GM19452 (cell line): ENCODE measurements at regions not wholly inside any gene's neighbourhood (a gene's known extent, or its start where the extent isn't known, plus 50 kb on each side); places are given as distances from the start of the nearest gene placed in this dataset.
"Not testable (repeated sequence)": the region's sequence is repeated elsewhere in the genome, so short reads cannot be mapped to it uniquely, and the experiment has no call there.

Experiments used
- ATAC-seq: cut with Tn5 transposase; IDR thresholded peaks from one replicate; pipeline ENCODE4 v1.9.1; 2021; ENCODE audit not compliant: unreplicated experiment

DNA sequence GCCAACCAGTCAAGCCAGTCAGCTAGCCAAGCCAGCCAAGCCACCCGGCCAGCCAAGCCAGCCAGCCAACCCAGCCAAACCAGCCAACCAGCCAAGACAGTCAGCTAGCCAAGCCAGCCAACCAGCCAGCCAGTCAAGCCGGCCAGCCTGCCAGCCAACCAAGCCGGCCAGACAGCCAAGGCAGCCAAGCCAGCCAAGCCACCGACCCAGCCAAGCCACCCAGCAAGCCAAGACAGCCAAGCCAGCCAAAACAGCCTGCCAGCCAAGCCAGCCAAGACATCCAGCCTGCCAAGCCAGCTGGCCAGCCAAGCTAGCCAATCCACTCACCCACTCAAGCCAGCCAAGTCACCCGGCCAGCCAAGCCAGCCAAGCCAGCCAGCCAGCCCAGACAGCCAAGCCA lies 1599.2 kb downstream of the RPIA start:
- not testable (repeated sequence) for ATAC-seq

DNA sequence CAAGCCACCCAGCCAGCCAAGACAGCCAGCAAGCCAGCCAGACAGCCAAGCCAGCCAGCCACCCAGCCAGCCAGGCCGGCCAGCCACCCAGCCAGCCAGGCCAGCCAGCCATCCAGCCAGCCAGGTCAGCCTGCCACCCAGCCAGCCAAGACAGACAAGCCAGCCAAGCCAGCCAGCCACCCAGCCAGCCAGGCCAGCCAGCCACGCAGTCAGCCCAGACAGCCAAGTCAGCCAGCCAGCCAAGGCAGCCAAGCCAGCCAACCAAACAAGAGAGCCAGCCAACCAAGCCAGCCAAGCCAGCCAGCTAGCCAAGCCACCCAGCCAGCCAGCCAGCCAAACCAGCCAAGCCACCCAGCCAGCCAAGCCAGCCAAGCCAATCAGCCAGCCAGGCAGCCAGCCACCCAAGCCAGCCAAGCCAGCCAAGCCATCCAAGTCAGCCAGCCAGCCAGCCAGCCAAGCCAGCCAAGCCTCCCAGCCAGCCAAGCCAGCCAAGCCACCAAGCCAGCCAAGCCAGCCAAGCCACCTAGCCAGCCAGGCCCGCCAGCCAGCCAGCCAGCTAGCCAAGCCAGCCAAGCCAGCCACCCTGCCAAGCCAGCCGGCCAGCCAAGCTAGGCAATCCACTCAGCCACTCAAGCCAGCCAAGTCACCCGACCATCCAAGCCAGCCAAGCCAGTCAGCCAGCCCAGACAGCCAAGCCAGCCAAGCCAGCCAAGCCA lies 1599.9 kb downstream of the RPIA start:
- ATAC-seq = not testable (repeated sequence)

DNA sequence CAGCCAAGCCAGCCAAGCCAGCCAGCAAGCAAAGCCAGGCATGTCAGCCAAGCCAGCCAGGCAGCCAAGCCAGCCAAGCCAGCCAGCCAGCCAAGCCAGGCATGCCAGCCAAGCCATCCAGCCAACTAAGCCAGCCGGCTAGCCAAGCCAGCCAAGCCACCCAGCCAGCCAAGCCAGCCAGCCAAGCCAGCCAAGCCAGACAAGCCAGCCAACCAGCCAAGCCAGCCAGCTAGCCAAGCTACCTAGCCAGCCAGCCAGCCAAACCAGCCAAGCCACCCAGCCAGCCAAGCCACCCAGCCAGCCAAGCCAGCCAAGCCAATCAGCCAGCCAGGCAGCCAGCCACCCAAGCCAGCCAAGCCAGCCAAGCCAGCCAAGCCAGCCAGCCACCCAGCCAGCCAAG lies 1600.5 kb downstream of the RPIA start:
- not testable (repeated sequence) for ATAC-seq

DNA sequence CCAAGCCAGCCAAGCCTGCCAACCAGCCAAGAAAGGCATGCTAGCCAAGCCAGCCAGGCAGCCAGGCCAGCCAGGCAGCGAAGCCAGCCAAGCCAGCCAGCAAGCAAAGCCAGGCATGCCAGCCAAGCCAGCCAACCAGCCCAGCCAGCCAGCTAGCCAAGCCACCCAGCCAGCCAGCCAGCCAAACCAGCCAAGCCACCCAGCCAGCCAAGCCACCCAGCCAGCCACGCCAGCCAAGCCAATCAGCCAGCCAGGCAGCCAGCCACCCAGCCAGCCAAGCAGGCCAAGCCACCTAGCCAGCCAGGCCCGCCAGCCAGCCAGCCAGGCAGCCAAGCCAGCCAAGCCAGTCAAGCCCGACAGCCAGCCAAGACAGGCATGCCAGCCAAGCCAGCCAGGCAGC lies 1601.0 kb downstream of the RPIA start:
- not testable (repeated sequence) for ATAC-seq

DNA sequence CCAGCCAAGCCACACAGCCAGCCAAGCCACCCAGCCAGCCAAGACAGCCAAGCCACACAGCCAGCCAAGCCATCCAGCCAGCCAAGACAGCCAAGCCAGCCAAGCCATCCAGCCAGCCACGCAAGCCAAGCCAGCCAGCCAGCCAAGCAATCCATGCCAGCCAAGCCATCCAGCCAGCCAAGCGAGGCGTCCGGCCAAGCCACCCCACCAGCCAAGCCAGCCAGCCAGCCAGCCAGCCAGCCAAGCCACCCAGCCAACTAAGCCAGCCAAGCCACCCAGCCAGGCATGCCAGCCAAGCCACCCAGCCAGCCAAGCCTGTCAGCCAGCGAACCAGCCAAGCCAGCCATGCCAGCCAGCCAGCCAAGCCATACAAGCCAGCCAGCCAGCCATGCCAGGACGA lies 1601.8 kb downstream of the RPIA start:
- ATAC-seq = not testable (repeated sequence)

DNA sequence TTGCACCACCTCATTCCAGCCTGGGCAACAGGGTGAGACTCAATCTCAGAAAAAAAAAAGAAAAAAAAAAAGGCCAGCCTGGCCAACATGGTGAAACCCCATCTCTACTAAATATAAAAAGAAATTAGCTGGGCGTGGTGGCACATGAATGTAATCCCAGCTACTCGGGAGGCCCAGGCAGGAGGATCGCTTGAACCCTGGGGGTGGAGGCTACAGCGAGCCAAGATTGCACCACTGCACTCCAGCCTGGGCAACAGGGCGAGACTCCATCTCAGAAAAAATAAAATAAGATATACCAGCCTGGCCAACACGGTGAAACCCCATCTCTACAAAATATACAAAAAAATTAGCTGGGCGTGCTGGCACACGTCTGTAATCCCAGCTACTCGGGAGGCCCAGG lies 1602.3 kb downstream of the RPIA start:
- ATAC-seq = not testable (repeated sequence)

DNA sequence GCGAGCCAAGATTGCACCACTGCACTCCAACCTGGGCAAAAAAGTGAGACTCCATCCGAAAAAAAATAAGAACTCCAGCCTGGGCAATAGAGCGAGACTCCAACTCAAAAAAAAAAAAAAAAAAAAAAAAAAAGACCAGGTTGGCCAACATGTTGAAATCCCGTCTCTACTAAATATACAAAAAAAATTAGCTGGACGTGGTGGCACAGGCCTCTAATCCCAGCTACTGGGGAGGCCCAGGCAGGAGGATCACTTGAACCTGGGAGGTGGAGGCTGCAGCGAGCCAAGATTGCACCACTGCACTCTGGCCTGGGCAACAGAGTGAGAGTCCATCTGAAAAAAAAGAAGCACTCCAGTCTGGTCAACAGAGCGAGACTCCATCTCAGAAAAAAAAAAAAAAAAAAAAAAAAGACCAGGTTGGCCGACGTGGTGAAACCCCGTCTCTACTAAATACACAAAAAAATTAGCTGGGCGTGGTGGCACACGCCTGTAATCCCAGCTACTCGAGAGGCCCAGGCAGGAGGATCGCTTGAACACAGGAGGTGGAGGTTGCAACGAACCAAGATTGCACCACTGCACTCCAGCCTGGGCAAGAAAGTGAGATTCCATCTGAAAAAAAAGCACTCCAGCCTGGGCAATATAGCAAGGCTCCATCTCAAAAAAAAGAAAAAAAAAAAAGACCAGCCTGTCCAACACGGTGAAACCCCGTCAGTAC lies 1603.7 kb downstream of the RPIA start:
- not testable (repeated sequence) for ATAC-seq

DNA sequence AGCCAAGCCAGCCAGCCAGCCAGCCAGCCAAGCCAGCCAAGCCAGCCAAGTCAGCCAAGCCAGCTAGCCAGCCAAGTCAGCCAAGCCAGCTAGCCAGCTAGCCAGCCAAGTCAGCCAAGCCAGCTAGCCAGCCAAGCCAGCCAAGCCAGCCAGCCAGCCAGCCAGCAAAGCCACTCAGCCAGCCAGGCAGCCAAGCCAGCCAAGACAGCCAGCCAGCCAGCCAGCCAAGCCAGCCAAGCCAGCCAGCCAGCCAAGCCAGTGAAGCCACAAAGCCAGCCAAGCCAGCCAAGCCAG lies 1605.0 kb downstream of the RPIA start:
- ATAC-seq = not testable (repeated sequence)

DNA sequence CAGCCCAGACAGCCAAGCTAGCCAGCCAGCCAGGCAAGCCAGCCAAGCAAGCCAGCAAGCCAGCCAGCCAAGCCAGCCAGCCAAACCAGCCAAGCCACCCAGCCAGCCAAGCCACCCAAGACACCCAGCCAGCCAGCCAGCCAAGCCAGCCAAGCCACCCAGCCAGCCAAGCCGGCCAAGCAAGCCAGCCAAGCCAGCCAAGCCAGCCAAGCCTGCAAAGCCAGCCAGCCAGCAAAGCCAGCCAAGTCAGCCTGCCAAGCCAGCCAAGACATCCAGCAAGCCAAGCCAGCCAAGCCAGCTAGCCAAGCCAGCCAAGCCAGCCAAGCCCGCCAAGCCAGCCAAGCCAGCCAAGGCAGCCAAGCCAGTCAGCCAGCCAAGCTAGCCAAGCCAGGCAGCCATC lies 1606.2 kb downstream of the RPIA start:
- ATAC-seq = not testable (repeated sequence)

DNA sequence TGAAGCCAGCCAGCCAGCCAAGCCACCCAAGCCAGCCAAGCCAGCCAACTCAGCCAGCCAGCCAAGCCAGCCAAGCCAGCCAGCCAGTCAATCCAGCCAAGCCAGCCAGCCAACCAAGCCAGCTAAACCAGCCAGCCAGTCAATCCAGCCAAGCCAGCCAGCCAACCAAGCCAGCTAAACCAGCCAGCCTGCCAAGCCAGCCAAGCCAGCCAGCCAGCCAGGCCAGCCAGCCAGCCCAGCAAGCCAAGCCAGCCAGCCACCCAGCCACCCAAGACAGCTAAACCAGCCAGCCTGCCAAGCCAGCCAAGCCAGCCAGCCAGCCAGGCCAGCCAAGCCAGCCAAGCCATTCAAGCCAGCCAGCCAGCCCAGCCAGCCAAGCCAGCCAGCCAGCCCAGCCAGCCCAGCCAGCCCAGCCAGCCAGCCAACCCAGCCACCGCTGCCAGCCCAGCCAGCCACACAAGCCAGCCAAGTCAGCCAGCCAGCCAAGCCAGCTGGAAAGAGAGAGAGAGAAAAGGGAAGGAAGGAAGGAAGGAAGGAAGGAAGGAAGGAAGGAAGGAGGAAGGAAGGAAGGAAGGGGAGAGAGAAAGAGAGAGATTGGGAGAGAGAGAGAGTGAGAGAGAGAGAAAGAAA lies 1606.8 kb downstream of the RPIA start:
- ATAC-seq = not testable (repeated sequence)

DNA sequence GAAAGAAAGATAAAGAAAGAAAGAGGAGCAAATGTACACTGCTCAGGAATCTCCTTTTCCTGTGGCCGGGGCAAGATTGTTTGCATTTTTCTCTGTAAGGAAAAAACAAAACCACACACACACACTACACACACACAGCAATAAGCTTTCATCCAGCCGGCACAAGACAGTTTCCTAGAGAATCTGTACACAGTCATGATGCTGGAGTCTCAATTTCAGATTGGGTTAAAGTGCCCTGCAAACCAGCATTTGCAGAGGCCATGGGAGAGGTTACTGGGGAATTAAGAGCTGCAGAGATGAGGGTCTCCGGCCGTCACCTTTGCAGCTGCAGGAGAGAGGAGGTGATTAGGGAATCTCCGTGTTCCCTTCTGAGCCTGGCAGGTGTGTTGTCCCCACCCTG lies 1607.5 kb downstream of the RPIA start:
- not testable (repeated sequence) for ATAC-seq

DNA sequence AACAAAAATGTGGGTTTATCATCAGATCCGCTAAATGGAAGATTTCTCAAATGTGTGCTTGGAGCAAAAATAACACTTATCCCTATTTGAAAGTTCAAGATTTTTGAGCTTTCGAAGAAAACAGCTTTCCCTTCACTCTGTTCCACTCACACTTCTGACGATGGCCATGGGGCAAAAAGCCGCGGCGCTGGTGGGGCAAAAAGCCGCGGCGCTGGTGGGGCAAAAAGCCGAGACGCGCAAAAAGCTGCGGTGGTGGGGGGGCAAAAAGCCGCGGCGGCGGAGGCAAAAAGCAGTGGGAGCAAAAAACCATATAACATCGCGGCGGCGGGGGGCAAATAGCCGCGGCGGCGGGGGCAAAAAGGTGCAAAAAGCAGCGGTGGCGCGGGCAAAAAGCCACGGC lies 1631.5 kb downstream of the RPIA start:
- ATAC-seq = not testable (repeated sequence)

DNA sequence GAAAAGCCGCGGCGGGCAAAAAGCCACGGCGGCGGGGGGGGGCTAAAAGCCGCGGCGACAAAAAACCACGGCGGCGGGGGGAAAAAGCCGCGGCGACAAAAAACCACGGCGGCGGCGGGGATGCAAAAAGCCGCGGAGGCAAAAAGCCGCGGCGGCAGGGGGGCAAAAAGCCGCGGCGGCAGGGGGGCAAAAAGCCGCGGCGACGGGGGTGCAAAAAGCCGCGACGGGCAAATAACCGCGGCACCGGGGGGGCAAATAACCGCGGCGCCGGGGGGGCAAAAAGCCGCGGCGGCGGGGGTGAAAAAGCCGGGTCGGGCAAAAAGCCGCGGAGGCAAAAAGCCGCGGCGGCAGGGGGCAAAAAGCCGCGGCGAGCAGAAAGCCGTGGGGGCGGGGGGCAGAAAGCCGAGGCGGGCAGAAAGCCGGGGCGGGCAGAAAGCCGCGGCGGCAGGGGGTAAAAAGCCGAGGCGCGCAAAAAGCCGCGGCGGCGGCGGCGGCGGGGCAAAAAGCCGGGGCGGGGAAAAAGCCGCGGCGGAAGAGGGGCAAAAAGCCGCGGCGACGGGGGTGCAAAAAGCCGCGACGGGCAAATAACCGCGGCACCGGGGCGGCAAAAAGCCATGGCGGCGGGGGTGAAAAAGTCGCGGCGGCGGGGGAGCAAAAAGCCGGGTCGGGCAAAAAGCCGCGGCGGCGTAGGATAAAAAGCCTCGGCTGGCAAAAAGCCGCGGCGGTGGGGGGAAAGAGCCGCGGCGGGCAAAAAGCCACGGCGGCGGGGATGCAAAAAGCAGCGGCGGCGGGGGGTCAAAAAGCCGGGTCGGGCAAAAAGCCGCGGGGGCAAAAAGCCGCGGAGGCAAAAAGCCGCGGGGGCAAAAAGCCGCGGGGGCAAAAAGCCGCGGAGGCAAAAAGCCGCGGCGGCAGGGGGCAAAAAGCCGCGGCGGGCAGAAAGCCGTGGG lies 1632.4 kb downstream of the RPIA start:
- ATAC-seq = not testable (repeated sequence)

DNA sequence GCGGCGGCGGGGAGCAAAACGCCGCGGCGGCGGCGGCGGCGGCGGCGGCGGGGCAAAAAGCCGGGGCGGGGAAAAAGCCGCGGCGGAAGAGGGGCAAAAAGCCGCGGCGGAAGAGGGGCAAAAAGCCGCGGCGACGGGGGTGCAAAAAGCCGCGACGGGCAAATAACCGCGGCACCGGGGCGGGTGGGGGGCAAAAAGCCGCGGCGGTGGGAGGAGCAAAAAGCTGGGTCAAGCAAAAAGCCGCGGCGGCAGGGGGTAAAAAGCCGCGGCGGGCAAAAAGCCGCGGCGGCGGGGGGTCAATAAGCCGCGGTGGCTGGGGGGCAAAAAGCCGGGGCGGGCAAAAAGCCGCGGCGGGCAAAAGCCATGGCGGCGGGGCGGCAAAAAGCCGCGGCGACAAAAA lies 1633.2 kb downstream of the RPIA start:
- ATAC-seq = not testable (repeated sequence)

DNA sequence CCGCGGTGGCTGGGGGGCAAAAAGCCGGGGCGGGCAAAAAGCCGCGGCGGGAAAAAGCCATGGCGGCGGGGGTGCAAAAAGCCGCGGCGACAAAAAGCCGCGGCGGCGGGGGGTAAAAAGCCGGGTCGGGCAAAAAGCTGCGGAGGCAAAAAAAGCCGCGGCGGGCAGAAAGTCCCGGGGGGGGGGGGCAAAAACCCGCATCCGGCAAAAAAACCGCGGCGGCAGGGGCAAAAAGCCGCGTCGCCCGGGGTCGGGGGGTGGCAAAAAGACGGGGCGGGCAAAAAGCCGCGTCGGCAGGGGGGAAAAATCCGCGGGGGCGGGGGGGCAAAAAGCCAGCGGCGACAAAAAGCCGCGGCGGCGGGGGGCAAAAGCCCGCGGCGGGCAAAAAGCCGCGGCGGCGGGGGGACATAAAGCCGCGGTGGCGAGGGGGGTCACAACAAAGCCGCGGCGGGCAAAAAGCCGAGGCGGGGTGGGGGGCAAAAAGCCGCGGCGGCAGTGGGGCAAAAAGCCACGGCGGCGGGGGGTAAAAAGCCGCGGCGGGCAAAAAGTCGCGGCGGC lies 1634.4 kb downstream of the RPIA start:
- not testable (repeated sequence) for ATAC-seq

DNA sequence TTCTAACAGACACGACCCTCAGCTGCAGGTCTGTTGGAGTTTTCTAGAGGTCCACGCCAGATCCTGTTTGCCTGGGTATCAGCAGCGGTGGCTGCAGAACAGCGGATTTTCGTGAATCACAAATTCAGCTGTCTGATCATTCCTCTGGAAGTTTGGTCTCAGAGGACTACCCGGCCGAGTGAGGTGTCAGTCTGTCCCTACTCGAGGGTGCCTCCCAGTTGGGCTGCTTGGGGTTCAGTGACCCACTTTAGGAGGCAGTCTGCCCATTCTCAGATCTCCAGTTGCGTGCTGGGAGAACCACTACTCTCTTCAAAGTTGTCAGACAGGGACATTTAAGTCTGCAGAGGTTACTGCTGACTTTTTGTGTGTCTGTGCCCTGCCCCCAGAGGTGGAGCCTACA lies 1664.1 kb downstream of the RPIA start:
- not testable (repeated sequence) for ATAC-seq

DNA sequence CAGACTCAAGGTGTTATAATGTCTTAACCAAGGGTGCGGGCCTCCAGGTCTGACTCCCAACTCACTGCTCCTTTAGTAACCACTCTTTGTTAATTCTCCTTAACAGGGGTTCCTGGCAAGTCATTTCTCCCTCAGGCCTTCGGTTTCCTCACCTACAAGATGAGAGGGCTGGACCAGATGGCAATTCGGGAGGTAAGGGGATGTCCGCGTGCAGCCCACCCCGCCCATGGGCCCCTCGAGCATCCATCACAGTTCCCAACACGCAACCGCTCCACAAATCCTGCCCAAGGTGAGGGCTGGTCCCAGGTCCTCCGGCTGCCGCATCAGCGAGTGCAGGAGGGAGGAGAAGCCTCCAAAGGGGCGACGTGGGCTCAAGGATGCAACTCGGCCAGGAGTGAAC lies 1667.9 kb downstream of the RPIA start:
- not testable (repeated sequence) for ATAC-seq

DNA sequence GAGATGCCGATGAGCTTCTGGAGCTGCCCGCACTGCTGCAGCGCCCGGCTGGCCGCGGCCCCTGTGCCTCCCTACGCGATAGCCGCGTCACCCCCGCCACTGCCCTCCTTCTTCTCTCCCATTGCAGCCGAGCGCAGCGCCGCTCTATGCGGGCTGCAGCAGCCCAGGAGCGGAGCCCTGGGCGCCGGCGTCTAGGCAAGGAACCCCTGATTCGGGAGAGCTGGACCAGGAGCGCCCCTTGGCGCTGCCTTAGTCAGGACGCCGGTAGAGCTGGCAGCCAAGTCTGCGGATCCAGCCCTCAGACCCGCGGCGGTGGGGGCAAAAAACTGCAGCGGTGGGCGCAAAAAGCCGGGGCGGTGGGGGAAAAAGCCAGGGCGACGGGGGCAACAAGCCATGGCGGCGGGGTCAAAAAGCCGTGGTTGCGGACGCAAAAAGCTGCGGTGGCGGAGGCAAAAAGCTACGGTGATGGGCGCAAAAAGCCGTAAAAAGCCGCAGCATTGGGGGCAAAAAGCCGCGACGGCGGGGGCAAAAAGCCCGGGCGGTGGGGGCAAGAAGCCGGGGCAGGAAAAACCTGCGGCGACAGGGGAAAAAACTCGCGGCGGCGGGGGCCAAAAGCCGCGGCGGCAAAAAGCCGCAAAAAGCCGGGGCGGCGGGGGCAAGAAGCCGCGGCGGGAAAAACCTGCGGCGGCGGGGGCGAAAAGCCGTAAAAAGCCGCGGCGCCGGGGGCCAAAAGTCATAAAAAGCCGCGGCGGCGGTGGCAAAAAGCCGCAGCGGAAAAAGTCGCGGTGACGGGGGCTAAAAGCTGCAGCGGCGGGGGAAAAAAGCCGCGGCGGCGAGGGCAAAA lies 1668.6 kb downstream of the RPIA start:
- not testable (repeated sequence) for ATAC-seq

DNA sequence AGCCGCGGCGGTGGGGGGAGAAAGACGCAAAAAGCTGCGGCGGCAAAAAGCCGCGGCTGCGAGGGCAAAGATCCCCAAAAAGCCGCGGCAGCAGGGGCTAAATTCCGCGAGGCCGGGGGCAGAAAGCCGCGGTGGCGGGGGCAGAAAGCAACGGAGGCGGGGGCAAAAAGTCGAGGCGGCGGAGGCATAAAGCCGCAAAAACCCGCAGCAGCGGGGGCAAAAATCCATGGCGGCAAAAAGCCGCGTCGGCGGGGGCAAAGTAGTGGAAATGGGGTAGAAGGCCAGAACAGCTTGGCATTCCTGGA lies 1669.2 kb downstream of the RPIA start:
- not testable (repeated sequence) for ATAC-seq
